PC-9 (cell line): ENCODE measurements at regions not wholly inside any gene's neighbourhood (a gene's known extent, or its start where the extent isn't known, plus 50 kb on each side); places are given as distances from the start of the nearest gene placed in this dataset.

Experiments used
- CTCF ChIP-seq: fragments of 200-600 bp; sonication (generic); conservative IDR thresholded peaks from 2 replicates; pipeline ENCODE4 v1.6.1; 2017; ENCODE audit warnings: mixed run types, antibody characterized with exemption, mild to moderate bottlenecking, moderate library complexity
- EZH2 ChIP-seq: fragments of 200-600 bp; sonication (generic); IDR thresholded peaks from 2 replicates; pipeline ENCODE4 v1.8.0; 2017; ENCODE audit warnings: antibody characterized with exemption, low read depth

GRCh38 chr7:15925608-15926007 lies 239.1 kb upstream of the MEOX2 start:
- TF ChIP-seq CTCF (no peak), EZH2 (no peak)
